Stimulated activated naive CD8-positive, alpha-beta T cell treated with anti-CD3 and anti-CD28 coated beads, Interleukin-15, Interleukin-2, amounts not matched to agents 100 ng/mL and 50 ng/mL, for 24 hours (primary cell): ENCODE measurements at regions not wholly inside any gene's neighbourhood (a gene's known extent, or its start where the extent isn't known, plus 50 kb on each side); places are given as distances from the start of the nearest gene placed in this dataset.

Source experiments
- H3K27ac Mint-ChIP-seq: one replicate; pipeline ENCODE4 v1.8.0; 2021; ENCODE audit warnings: mild to moderate bottlenecking, mixed read lengths
- H3K27me3 Mint-ChIP-seq: one replicate; pipeline ENCODE4 v1.8.0; 2021; ENCODE audit warnings: mixed read lengths
- H3K36me3 Mint-ChIP-seq: one replicate; pipeline ENCODE4 v1.8.0; 2021; ENCODE audit warnings: low read depth, mixed read lengths
- H3K4me1 Mint-ChIP-seq: one replicate; pipeline ENCODE4 v1.8.0; 2021; ENCODE audit warnings: low read depth, mixed read lengths
- H3K4me3 Mint-ChIP-seq: one replicate; pipeline ENCODE4 v1.8.0; 2021; ENCODE audit warnings: mild to moderate bottlenecking, mixed read lengths
- H3K9me3 Mint-ChIP-seq: one replicate; pipeline ENCODE4 v1.8.0; 2021; ENCODE audit warnings: mixed read lengths

GRCh38 chr5:6235726-6236125, 142.6 kb downstream of the MED10 start:
- H3K36me3 Mint-ChIP-seq: no peaks in the 10 kb centered on the region
- H3K9me3 Mint-ChIP-seq: peaks cover 4% of the 10 kb centered on the region
- peaks cover 18% of the 10 kb centered on the region for H3K27me3 Mint-ChIP-seq
- H3K4me3 Mint-ChIP-seq: no peak overlapping the region
- H3K4me1 Mint-ChIP-seq: no peaks in the 10 kb centered on the region
- no peak overlapping the region for H3K27ac Mint-ChIP-seq

- H3K36me3 Mint-ChIP-seq: no peaks in the 10 kb centered on the region
- no peaks in the 10 kb centered on the region for H3K4me1 Mint-ChIP-seq
- H3K27me3 Mint-ChIP-seq: peaks cover 15% of the 10 kb centered on the region
- no peak overlapping the region for H3K27ac Mint-ChIP-seq
- H3K9me3 Mint-ChIP-seq: no peaks in the 10 kb centered on the region
- no peak overlapping the region for H3K4me3 Mint-ChIP-seq
These were observed 149.8 kb downstream of the MED10 start for GRCh38 chr5:6228257-6229250.

GRCh38 chr5:6225121-6225607, 153.2 kb downstream of the MED10 start:
- H3K9me3 Mint-ChIP-seq: no peaks in the 10 kb centered on the region
- H3K4me3 Mint-ChIP-seq: no peak overlapping the region
- no peaks in the 10 kb centered on the region for H3K36me3 Mint-ChIP-seq
- H3K27ac Mint-ChIP-seq: no peak overlapping the region
- peaks cover 9% of the 10 kb centered on the region for H3K27me3 Mint-ChIP-seq
- H3K4me1 Mint-ChIP-seq: no peaks in the 10 kb centered on the region

GRCh38 chr5:6224406-6224805, 153.9 kb downstream of the MED10 start:
- Mint-ChIP-seq H3K27me3 (peaks cover 9% of the 10 kb centered on the region), H3K27ac (no peak overlapping the region), H3K4me3 (no peak overlapping the region)

GRCh38 chr5:6222899-6223298, 155.4 kb downstream of the MED10 start:
- Mint-ChIP-seq H3K27ac (no peak overlapping the region), H3K9me3 (no peaks in the 10 kb centered on the region), H3K27me3 (peaks cover 8% of the 10 kb centered on the region), H3K36me3 (no peaks in the 10 kb centered on the region), H3K4me3 (no peak overlapping the region), H3K4me1 (no peaks in the 10 kb centered on the region)

More at GRCh38 chr5:6224406-6224805, 153.9 kb downstream of the MED10 start:
- no peaks in the 10 kb centered on the region for H3K4me1 Mint-ChIP-seq
- H3K9me3 Mint-ChIP-seq: no peaks in the 10 kb centered on the region
- no peaks in the 10 kb centered on the region for H3K36me3 Mint-ChIP-seq

GRCh38 chr5:6222121-6222520, 156.2 kb downstream of the MED10 start:
- no peak overlapping the region for H3K27ac Mint-ChIP-seq

GRCh38 chr5:6221141-6221626, 157.2 kb downstream of the MED10 start:
- Mint-ChIP-seq H3K27ac (no peak overlapping the region), H3K9me3 (no peaks in the 10 kb centered on the region), H3K36me3 (no peaks in the 10 kb centered on the region), H3K4me3 (no peak overlapping the region), H3K4me1 (no peaks in the 10 kb centered on the region), H3K27me3 (peaks cover 5% of the 10 kb centered on the region)

More at GRCh38 chr5:6222121-6222520, 156.2 kb downstream of the MED10 start:
- Mint-ChIP-seq H3K4me1 (no peaks in the 10 kb centered on the region), H3K4me3 (no peak overlapping the region), H3K27me3 (peaks cover 5% of the 10 kb centered on the region), H3K36me3 (no peaks in the 10 kb centered on the region), H3K9me3 (no peaks in the 10 kb centered on the region)

GRCh38 chr5:6220346-6221088, 157.8 kb downstream of the MED10 start:
- Mint-ChIP-seq H3K27ac (no peak overlapping the region), H3K9me3 (no peaks in the 10 kb centered on the region), H3K4me1 (no peaks in the 10 kb centered on the region), H3K27me3 (peaks cover 1% of the 10 kb centered on the region), H3K36me3 (no peaks in the 10 kb centered on the region), H3K4me3 (no peak overlapping the region)

- no peaks in the 10 kb centered on the region for H3K27me3 Mint-ChIP-seq
- H3K4me3 Mint-ChIP-seq: no peak overlapping the region
- H3K27ac Mint-ChIP-seq: no peak overlapping the region
- no peaks in the 10 kb centered on the region for H3K9me3 Mint-ChIP-seq
- H3K36me3 Mint-ChIP-seq: no peaks in the 10 kb centered on the region
- no peaks in the 10 kb centered on the region for H3K4me1 Mint-ChIP-seq
These were observed 159.8 kb downstream of the MED10 start for GRCh38 chr5:6218517-6218916.

GRCh38 chr5:6218116-6218515, 160.2 kb downstream of the MED10 start:
- Mint-ChIP-seq H3K27ac (no peak overlapping the region), H3K9me3 (no peaks in the 10 kb centered on the region), H3K4me3 (no peak overlapping the region), H3K27me3 (no peaks in the 10 kb centered on the region), H3K4me1 (no peaks in the 10 kb centered on the region), H3K36me3 (no peaks in the 10 kb centered on the region)

- H3K9me3 Mint-ChIP-seq: peaks cover 4% of the 10 kb centered on the region
- H3K27ac Mint-ChIP-seq: no peak overlapping the region
- no peak overlapping the region for H3K4me3 Mint-ChIP-seq
- H3K27me3 Mint-ChIP-seq: no peaks in the 10 kb centered on the region
- H3K4me1 Mint-ChIP-seq: no peaks in the 10 kb centered on the region
- H3K36me3 Mint-ChIP-seq: no peaks in the 10 kb centered on the region
These were observed 161.8 kb downstream of the MED10 start for GRCh38 chr5:6216471-6217075.

- peaks cover 4% of the 10 kb centered on the region for H3K9me3 Mint-ChIP-seq
- H3K36me3 Mint-ChIP-seq: no peaks in the 10 kb centered on the region
- no peaks in the 10 kb centered on the region for H3K27me3 Mint-ChIP-seq
- no peak overlapping the region for H3K27ac Mint-ChIP-seq
- H3K4me1 Mint-ChIP-seq: no peaks in the 10 kb centered on the region
- no peak overlapping the region for H3K4me3 Mint-ChIP-seq
These were observed 162.5 kb downstream of the MED10 start for GRCh38 chr5:6215891-6216290.

GRCh38 chr5:6212244-6212643, 166.1 kb downstream of the MED10 start:
- H3K4me3 Mint-ChIP-seq: no peak overlapping the region
- no peak overlapping the region for H3K27ac Mint-ChIP-seq
- H3K27me3 Mint-ChIP-seq: no peaks in the 10 kb centered on the region
- no peaks in the 10 kb centered on the region for H3K36me3 Mint-ChIP-seq
- H3K9me3 Mint-ChIP-seq: peaks cover 4% of the 10 kb centered on the region
- no peaks in the 10 kb centered on the region for H3K4me1 Mint-ChIP-seq

GRCh38 chr5:6206501-6206900, 171.8 kb downstream of the MED10 start:
- Mint-ChIP-seq H3K27ac (no peak overlapping the region), H3K27me3 (no peaks in the 10 kb centered on the region), H3K4me1 (no peaks in the 10 kb centered on the region), H3K4me3 (no peak overlapping the region), H3K36me3 (no peaks in the 10 kb centered on the region), H3K9me3 (no peaks in the 10 kb centered on the region)

GRCh38 chr5:6202968-6203365, 175.4 kb downstream of the MED10 start:
- no peaks in the 10 kb centered on the region for H3K9me3 Mint-ChIP-seq
- H3K4me3 Mint-ChIP-seq: no peak overlapping the region
- H3K27me3 Mint-ChIP-seq: no peaks in the 10 kb centered on the region
- no peaks in the 10 kb centered on the region for H3K36me3 Mint-ChIP-seq
- H3K27ac Mint-ChIP-seq: no peak overlapping the region
- H3K4me1 Mint-ChIP-seq: no peaks in the 10 kb centered on the region
